H1 (cell line): ENCODE measurements at regions not wholly inside any gene's neighbourhood (a gene's known extent, or its start where the extent isn't known, plus 50 kb on each side); places are given as distances from the start of the nearest gene placed in this dataset.
"Not testable (repeated sequence)": the region's sequence is repeated elsewhere in the genome, so short reads cannot be mapped to it uniquely, and the experiment has no call there.

Experiments
- CTCF ChIA-PET: fragments of 300-600 bp; sonication (Branson Sonifier 250); formaldehyde crosslinking; loops from one replicate; lab custom pipeline; 2021; ENCODE audit not compliant: partially characterized antibody; lab: Charles Lee
- POLR2A ChIA-PET: fragments of 300-600 bp; sonication (Branson Sonifier 250); formaldehyde crosslinking; loops from one replicate; lab custom pipeline; 2021; ENCODE audit warnings: inconsistent platforms; ENCODE audit not compliant: partially characterized antibody; lab: Charles Lee
- DNase-seq, 2 experiments: peaks; one replicate each; pipeline versions ENCODE4 v3.0.0 to v3.0.0-alpha.2; 2010 to 2022; ENCODE audit warnings: low spot score in 2 of 2, low read depth in 1 of 2, mixed read lengths in 1 of 2
- FAIRE-seq: peaks from 2 replicates; lab custom pipeline; 2011; peaks lifted over from hg19 to GRCh38; lab: Jason Lieb, UNC
- H2AFZ ChIP-seq: 2 replicates; pipeline ENCODE4 v1.8.1; 2012; ENCODE audit warnings: low read length, inconsistent platforms
- H2AK5ac ChIP-seq: 2 replicates; pipeline ENCODE4 v1.6.1; 2013; ENCODE audit warnings: low read depth, low read length
- H2BK120ac ChIP-seq: replicated peaks from 2 replicates; pipeline ENCODE3; 2013; ENCODE audit warnings: low read depth, low read length, inconsistent platforms
- H2BK12ac ChIP-seq: 2 replicates; pipeline ENCODE4 v1.6.1; 2013; ENCODE audit warnings: low read depth, low read length
- H2BK15ac ChIP-seq: 2 replicates; pipeline ENCODE4 v1.6.1; 2013; ENCODE audit warnings: low read length
- H2BK20ac ChIP-seq: 2 replicates; pipeline ENCODE4 v1.6.1; 2013; ENCODE audit warnings: low read length
- H2BK5ac ChIP-seq: 2 replicates; pipeline ENCODE4 v1.6.1; 2013; ENCODE audit warnings: low read depth, low read length
- H3K14ac ChIP-seq: 2 replicates; pipeline ENCODE4 v1.6.1; 2013; ENCODE audit warnings: inconsistent platforms; ENCODE audit not compliant: insufficient read length
- H3K18ac ChIP-seq: 2 replicates; pipeline ENCODE4 v1.6.1; 2013; ENCODE audit warnings: low read length; ENCODE audit errors: extremely low read depth
- H3K23ac ChIP-seq: 2 replicates; pipeline ENCODE4 v1.6.1; 2013; ENCODE audit warnings: inconsistent platforms; ENCODE audit not compliant: insufficient read length
- H3K23me2 ChIP-seq: 2 replicates; pipeline ENCODE4 v1.6.1; 2013; ENCODE audit warnings: low read depth, low read length
- H3K27ac ChIP-seq: 2 replicates; pipeline ENCODE4 v1.6.1; 2011; ENCODE audit warnings: low read depth, low read length, inconsistent platforms
- H3K27me3 ChIP-seq, 4 experiments: replicated peaks in 1 of 4; 1 replicate in 1 of 4; 2 replicates in 3 of 4; pipeline versions ENCODE4 v1.6.1 to v1.8.1; 2011 to 2013; ENCODE audit warnings: low read length in 3 of 4, mild to moderate bottlenecking in 3 of 4, inconsistent platforms in 2 of 4, mixed read lengths in 2 of 4, moderate library complexity in 1 of 4; ENCODE audit not compliant: control insufficient read depth in 3 of 4, insufficient read depth in 3 of 4; ENCODE audit errors: extremely low read depth in 1 of 4
- H3K36me3 ChIP-seq, 4 experiments: 2 replicates each; pipeline versions ENCODE4 v1.6.1 to v1.8.1; 2011 to 2013; ENCODE audit warnings: mild to moderate bottlenecking in 4 of 4, low read length in 3 of 4, moderate library complexity in 2 of 4, control low read depth in 1 of 4, inconsistent platforms in 1 of 4; ENCODE audit not compliant: insufficient read depth in 4 of 4, control insufficient read depth in 2 of 4
- H3K4ac ChIP-seq: replicated peaks from 2 replicates; pipeline ENCODE3; 2013; ENCODE audit warnings: low read length, low read depth, mixed read lengths, inconsistent platforms; ENCODE audit not compliant: insufficient read length
- H3K4me1 ChIP-seq, 4 experiments: replicated peaks in 1 of 4; 1 replicate in 1 of 4; 2 replicates in 3 of 4; pipeline versions ENCODE4 v1.6.1 to v1.8.1; 2011 to 2013; ENCODE audit warnings: low read length in 3 of 4, inconsistent platforms in 2 of 4, mixed read lengths in 1 of 4; ENCODE audit not compliant: insufficient read depth in 4 of 4, control insufficient read depth in 3 of 4
- H3K4me2 ChIP-seq, 2 experiments: 2 replicates each; pipeline versions ENCODE4 v1.6.1 to v1.8.1; 2011 to 2013; ENCODE audit warnings: low read depth in 2 of 2, low read length in 2 of 2, control low read depth in 1 of 2, inconsistent platforms in 1 of 2, mild to moderate bottlenecking in 1 of 2; ENCODE audit not compliant: insufficient read depth in 1 of 2
- H3K4me3 ChIP-seq, 4 experiments: fragments of 200-600, 300-600 bp in 1 of 4; sonication (generic), shearing (Covaris generic), sonication (Bioruptor Twin) in 1 of 4; 2 replicates each; pipeline versions ENCODE4 v1.5.1 to v1.8.1; 2011 to 2016; ENCODE audit warnings: low read length in 4 of 4, low read depth in 3 of 4, control low read depth in 2 of 4, inconsistent platforms in 2 of 4, mild to moderate bottlenecking in 2 of 4, mixed read lengths in 1 of 4, moderate library complexity in 1 of 4; ENCODE audit not compliant: insufficient read depth in 2 of 4; ENCODE audit errors: extremely low read depth in 1 of 4
- H3K56ac ChIP-seq: replicated peaks from 2 replicates; pipeline ENCODE3; 2013; ENCODE audit warnings: low read depth, mild to moderate bottlenecking, mixed read lengths, low read length, inconsistent platforms; ENCODE audit not compliant: insufficient read length
- H3K79me1 ChIP-seq: 2 replicates; pipeline ENCODE4 v1.6.1; 2013; ENCODE audit warnings: low read depth, low read length, control low read depth
- H3K79me2 ChIP-seq, 2 experiments: 2 replicates each; pipeline versions ENCODE4 v1.6.1 to v1.8.1; 2012 to 2013; ENCODE audit warnings: low read length in 2 of 2, mild to moderate bottlenecking in 2 of 2, inconsistent platforms in 1 of 2; ENCODE audit not compliant: insufficient read depth in 2 of 2, control insufficient read depth in 1 of 2
- H3K9ac ChIP-seq, 4 experiments: replicated peaks in 1 of 4; 1 replicate in 1 of 4; 2 replicates in 3 of 4; pipeline versions ENCODE4 v1.6.1 to v1.8.1; 2011 to 2013; ENCODE audit warnings: low read depth in 3 of 4, low read length in 3 of 4, control low read depth in 2 of 4, mild to moderate bottlenecking in 2 of 4, moderate library complexity in 2 of 4, inconsistent platforms in 1 of 4; ENCODE audit errors: extremely low read depth in 1 of 4
- H3K9me3 ChIP-seq, 2 experiments: 2 replicates each; pipeline versions ENCODE4 v1.6.1 to v1.8.1; 2012 to 2013; ENCODE audit warnings: mild to moderate bottlenecking in 2 of 2, moderate library complexity in 2 of 2, control low read depth in 1 of 2, inconsistent platforms in 1 of 2, low read depth in 1 of 2, low read length in 1 of 2, mixed read lengths in 1 of 2; ENCODE audit not compliant: insufficient read depth in 2 of 2
- H4K20me1 ChIP-seq, 2 experiments: replicated peaks in 1 of 2; 2 replicates each; pipeline versions ENCODE3 to v1.8.1; 2011 to 2013; ENCODE audit warnings: inconsistent platforms in 2 of 2, low read length in 2 of 2, mild to moderate bottlenecking in 1 of 2; ENCODE audit not compliant: insufficient read depth in 2 of 2, control insufficient read depth in 1 of 2
- H4K5ac ChIP-seq: 2 replicates; pipeline ENCODE4 v1.6.1; 2013; ENCODE audit warnings: low read length, low read depth, mixed read lengths, inconsistent platforms; ENCODE audit not compliant: insufficient read length
- H4K8ac ChIP-seq: 2 replicates; pipeline ENCODE4 v1.8.0; 2013; ENCODE audit warnings: mild to moderate bottlenecking, moderate library complexity, low read length, inconsistent platforms; ENCODE audit not compliant: insufficient read depth; ENCODE audit errors: extremely low read depth
- H4K91ac ChIP-seq: replicated peaks from 2 replicates; pipeline ENCODE3; 2013; ENCODE audit warnings: low read length, mixed read lengths, inconsistent platforms; ENCODE audit not compliant: insufficient read length
- WGBS, 2 experiments: shearing (Covaris generic) in 1 of 2; methylation state at CpG; one replicate each; pipeline versions ENCODE4 v1.1.6 to v1.1.7; 2013 to 2015; ENCODE audit warnings: low lambda C conversion rate in 2 of 2, mixed read lengths in 2 of 2, inconsistent platforms in 1 of 2, low coverage in 1 of 2, missing lambda C conversion rate in 1 of 2; ENCODE audit not compliant: insufficient replicate concordance in 2 of 2, insufficient coverage in 1 of 2, insufficient read length in 1 of 2; ENCODE audit errors: extremely low coverage in 1 of 2, missing lambda C conversion rate in 1 of 2; 5-methylcytosine and 5-hydroxymethylcytosine counted together

- H2BK15ac ChIP-seq, H2AFZ ChIP-seq, H3K36me3 ChIP-seq, H4K8ac ChIP-seq, H3K79me1 ChIP-seq, H3K14ac ChIP-seq, FAIRE-seq, H4K20me1 ChIP-seq, H3K27me3 ChIP-seq, H3K56ac ChIP-seq, H3K9ac ChIP-seq, H3K4me1 ChIP-seq, H3K79me2 ChIP-seq, DNase-seq, H4K5ac ChIP-seq, H2BK5ac ChIP-seq, H2BK120ac ChIP-seq, H3K4me2 ChIP-seq, H3K4ac ChIP-seq, H2AK5ac ChIP-seq, H3K4me3 ChIP-seq, H3K9me3 ChIP-seq, H3K27ac ChIP-seq, H4K91ac ChIP-seq, POLR2A ChIA-PET, H3K23me2 ChIP-seq, H2BK12ac ChIP-seq, H3K23ac ChIP-seq, H3K18ac ChIP-seq, H2BK20ac ChIP-seq: not testable (repeated sequence)
- CTCF ChIA-PET = interaction anchor here (1.3 kb wide), 1 partner anchor 25 kb away, joined by 3 read pairs; no protein-coding TSS in a partner anchor
- WGBS, 2 experiments = 99% methylated on average over 21 of the region's 41 CpGs; no CpG with 5 or more reads in 1 of the 2 experiments
These were observed 421.1 kb upstream of the BCHE start for GRCh38 chr3:166258293-166258850.
